Effector memory CD4-positive, alpha-beta T cell (primary cell): ENCODE measurements at regions not wholly inside any gene's neighbourhood (a gene's known extent, or its start where the extent isn't known, plus 50 kb on each side); places are given as distances from the start of the nearest gene placed in this dataset.

Experiments used
- DNase-seq, 3 donors: peaks; one replicate each; pipeline ENCODE4 v3.0.0-alpha.2; 2020
- H3K27ac ChIP-seq: 2 replicates; pipeline ENCODE4 v1.7.0; 2013; ENCODE audit warnings: mild to moderate bottlenecking, low read length, moderate library complexity; ENCODE audit not compliant: insufficient read depth, poor library complexity, severe bottlenecking
- H3K27me3 ChIP-seq: replicated peaks from 2 replicates; pipeline ENCODE4 v1.7.0; 2013; ENCODE audit warnings: mild to moderate bottlenecking, low read length; ENCODE audit not compliant: insufficient read depth, control insufficient read depth, poor library complexity, severe bottlenecking
- H3K36me3 ChIP-seq: 2 replicates; pipeline ENCODE4 v1.7.0; 2013; ENCODE audit warnings: mild to moderate bottlenecking, low read length, moderate library complexity; ENCODE audit not compliant: control insufficient read depth, insufficient read depth
- H3K4me1 ChIP-seq: 2 replicates; pipeline ENCODE4 v1.7.0; 2013; ENCODE audit warnings: low read length, mild to moderate bottlenecking; ENCODE audit not compliant: control insufficient read depth, insufficient read depth, poor library complexity, severe bottlenecking
- H3K4me3 ChIP-seq: 2 replicates; pipeline ENCODE4 v1.7.0; 2013; ENCODE audit warnings: low read length, low read depth, mild to moderate bottlenecking; ENCODE audit not compliant: insufficient read depth, poor library complexity, severe bottlenecking
- H3K9me3 ChIP-seq: 2 replicates; pipeline ENCODE4 v1.7.0; 2013; ENCODE audit warnings: mild to moderate bottlenecking, low read length, moderate library complexity; ENCODE audit not compliant: control insufficient read depth

DNA sequence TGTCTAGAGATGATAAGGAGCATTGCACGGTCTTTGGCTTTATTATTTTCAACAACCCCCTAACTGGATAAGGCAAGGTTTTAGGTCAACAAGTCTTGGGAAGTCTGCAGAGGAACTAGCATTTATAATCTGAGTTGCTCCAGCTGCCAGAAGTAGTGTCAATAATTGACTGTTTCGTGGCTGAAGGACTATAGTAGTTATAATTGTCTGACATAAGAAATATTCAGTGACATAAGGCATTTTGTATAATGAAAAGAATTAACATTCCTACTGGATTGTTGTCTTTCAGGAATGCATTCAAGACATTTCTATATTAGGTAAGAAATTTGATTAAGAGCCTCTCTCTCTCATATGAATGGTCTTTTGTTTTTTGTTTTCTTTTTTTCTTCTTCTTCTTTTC is 136.9 kb upstream of the SGK1 start:
- no peak overlapping the region for H3K4me3 ChIP-seq
- H3K4me1 ChIP-seq = peaks cover 5% of the 10 kb centered on the region
- DNase-seq = no peak
- H3K27ac ChIP-seq = no peak overlapping the region
- no peaks in the 10 kb centered on the region for H3K36me3 ChIP-seq
- H3K27me3 ChIP-seq = no peaks in the 10 kb centered on the region
- H3K9me3 ChIP-seq = no peaks in the 10 kb centered on the region

DNA sequence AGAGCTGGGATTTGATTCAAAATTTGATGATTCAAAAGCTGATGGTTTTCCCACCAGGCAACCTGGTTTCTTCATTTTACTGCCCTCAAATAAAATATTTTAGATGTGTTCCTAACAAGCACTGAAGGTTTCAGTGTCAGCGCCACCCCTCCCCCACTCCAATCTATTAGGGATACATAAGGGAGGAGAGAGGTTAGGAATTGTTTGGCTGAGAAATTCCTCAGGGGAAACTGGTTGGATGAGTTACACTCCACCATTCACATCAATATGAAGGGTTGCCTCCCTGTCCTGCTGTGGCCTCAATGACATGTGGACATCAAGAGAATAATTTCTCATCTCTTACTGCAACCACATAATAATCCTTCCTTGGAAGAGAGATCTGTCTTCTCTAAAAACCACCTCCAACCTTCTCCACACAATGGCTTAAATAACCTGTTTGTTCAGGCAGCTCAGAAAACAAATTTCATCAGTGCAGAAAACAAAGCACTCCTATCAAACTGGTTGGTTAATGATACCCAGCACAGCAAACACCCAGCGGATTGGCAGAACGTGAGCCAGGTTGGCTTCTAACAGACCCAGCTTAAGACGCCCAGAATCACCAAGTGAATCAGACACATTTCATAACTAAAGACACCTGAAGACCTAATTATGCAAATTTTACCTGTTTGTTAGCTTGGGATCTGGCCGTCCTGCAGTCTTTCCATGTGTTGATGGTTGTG is 136.0 kb upstream of the SGK1 start:
- Histone ChIP-seq H3K27ac (no peak overlapping the region), H3K36me3 (no peaks in the 10 kb centered on the region), H3K4me3 (no peak overlapping the region), H3K27me3 (no peaks in the 10 kb centered on the region), H3K4me1 (peaks cover 5% of the 10 kb centered on the region), H3K9me3 (no peaks in the 10 kb centered on the region)
- DNase-seq = no peak

DNA sequence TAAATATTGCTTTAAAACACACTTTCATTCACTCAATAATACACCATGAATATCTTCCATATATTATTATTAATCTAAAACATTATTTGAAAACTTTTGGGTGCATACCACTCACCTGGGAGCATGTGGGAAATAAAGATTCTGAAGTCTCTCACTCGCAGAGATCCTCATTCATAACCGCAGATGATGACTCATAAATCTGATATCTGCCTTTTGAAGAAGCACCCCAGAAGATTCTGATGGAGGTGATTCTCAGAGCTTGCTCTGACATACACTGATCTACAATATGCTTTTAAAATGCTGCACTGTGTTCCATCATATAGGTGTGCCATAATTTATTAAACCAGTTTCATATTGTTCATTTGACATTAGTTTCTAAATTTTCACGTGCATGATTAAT is 135.0 kb upstream of the SGK1 start:
- no peaks in the 10 kb centered on the region for H3K27me3 ChIP-seq
- peaks cover 5% of the 10 kb centered on the region for H3K4me1 ChIP-seq
- DNase-seq = no peak
- H3K27ac ChIP-seq = no peak overlapping the region
- no peaks in the 10 kb centered on the region for H3K9me3 ChIP-seq
- no peaks in the 10 kb centered on the region for H3K36me3 ChIP-seq
- H3K4me3 ChIP-seq = no peak overlapping the region

DNA sequence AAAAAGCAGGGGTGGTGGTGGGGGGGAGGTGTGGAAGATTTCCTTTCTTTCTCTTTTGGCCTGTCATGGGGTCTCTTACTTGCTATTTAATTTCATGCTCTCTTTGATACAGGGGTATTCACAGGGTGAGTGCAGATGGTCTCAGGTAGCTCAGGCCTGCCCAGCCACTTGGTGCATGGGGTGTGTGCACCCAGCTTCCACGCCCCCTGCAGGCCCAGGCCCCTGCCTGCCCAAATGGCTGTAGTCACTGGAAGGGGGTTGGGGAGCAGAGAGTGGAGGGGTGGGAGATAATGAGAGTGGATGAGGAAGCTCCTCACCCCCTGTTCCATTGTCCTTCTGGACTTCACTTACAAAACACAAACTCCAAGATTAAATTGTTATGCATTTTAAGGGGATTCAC is 133.6 kb upstream of the SGK1 start:
- Histone ChIP-seq H3K4me1 (peaks cover 5% of the 10 kb centered on the region), H3K27ac (no peak overlapping the region), H3K27me3 (no peaks in the 10 kb centered on the region), H3K9me3 (no peaks in the 10 kb centered on the region), H3K36me3 (no peaks in the 10 kb centered on the region), H3K4me3 (no peak overlapping the region)
- no peak for DNase-seq

DNA sequence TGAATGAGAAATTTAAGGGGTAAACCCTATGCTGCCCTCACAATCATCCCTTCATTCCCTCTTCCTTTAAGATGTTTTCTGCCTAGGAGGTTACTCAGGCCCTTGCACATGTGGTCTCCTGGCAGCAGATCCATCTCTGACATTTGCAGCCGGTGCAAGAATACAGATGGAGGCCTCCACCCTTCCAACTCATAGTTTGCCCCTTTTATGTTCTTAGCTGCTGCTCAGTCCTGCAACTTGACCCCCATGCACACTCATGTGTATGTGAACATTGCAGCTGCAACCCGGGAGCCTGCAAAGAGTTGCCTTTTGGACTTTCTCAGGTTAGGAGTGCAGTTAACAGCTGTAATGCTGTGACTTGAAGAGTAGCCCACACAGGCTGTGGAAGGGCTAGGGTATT is 131.9 kb upstream of the SGK1 start:
- H3K36me3 ChIP-seq = no peaks in the 10 kb centered on the region
- DNase-seq = no peak
- H3K9me3 ChIP-seq = no peaks in the 10 kb centered on the region
- no peaks in the 10 kb centered on the region for H3K4me1 ChIP-seq
- no peak overlapping the region for H3K27ac ChIP-seq
- H3K4me3 ChIP-seq = no peak overlapping the region
- H3K27me3 ChIP-seq = no peaks in the 10 kb centered on the region

GRCh38 chr6:134449004-134449403 is 131.1 kb upstream of the SGK1 start:
- H3K9me3 ChIP-seq = no peaks in the 10 kb centered on the region
- H3K4me3 ChIP-seq = no peak overlapping the region
- no peaks in the 10 kb centered on the region for H3K4me1 ChIP-seq
- no peak for DNase-seq
- no peaks in the 10 kb centered on the region for H3K36me3 ChIP-seq
- no peaks in the 10 kb centered on the region for H3K27me3 ChIP-seq
- no peak overlapping the region for H3K27ac ChIP-seq

DNA sequence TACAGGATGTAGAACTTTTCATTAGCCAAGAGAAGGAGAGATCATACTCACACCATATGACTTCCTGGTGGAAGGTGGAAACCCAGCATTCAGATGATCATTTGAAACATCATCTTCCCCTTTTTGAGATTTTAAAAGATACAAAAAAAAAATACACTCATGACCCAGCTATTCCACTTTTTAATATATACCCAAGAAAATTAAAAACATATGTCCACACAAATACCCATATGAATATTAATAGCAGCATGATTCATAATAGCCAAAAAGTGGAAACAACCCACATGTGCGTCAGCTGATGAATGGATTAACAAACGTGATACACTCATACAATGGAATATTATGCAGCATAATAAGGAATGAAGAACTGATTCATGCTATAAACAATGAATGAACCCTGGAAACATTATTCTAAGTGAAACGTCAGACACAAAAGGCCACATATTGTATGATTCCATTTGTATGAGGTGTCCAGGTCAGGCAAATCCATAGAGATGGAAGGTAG is 130.0 kb upstream of the SGK1 start:
- Histone ChIP-seq H3K27me3 (no peaks in the 10 kb centered on the region), H3K4me3 (no peak overlapping the region), H3K27ac (no peak overlapping the region), H3K36me3 (no peaks in the 10 kb centered on the region), H3K4me1 (no peaks in the 10 kb centered on the region), H3K9me3 (no peaks in the 10 kb centered on the region)
- DNase-seq = no peak

DNA sequence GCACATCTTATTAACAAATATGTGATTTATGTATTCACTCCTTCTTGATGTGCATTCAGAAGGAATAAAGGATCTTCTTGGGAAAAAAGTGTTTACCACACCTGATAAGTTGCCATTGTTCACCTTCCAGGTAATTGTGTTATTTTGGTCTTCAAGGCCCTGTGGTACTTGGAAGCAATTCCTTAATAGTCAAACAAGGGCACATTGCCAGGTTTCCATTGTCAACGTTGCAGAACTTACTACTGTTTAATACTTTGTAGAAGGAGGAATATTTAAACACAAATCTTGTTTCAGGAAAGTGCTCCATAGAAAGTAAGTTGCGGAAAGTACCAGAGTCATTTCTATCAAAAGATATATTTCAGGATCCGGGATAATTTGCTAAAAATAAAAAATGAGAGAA is 129.5 kb upstream of the SGK1 start:
- H3K9me3 ChIP-seq = no peaks in the 10 kb centered on the region
- H3K27me3 ChIP-seq = no peaks in the 10 kb centered on the region
- no peaks in the 10 kb centered on the region for H3K36me3 ChIP-seq
- H3K4me1 ChIP-seq = no peaks in the 10 kb centered on the region
- no peak overlapping the region for H3K27ac ChIP-seq
- no peak for DNase-seq
- H3K4me3 ChIP-seq = no peak overlapping the region

DNA sequence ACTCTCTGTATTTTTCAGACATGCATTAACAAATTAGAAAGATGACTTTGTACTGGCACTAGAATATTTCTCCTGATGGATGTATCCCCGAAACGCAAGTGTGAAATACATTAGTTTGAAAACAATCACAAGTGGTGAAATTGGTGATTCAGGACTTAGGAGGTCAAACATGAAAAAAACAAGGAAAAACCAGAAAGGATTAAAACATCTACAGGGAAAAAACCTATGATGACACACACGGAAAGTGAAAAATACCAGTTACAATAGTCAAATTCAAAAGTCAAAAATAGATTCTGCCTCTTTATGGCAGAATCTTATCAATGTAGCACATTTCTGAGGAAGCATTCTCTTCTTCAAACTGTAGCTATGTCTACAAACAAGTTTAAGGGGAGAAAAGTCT is 129.0 kb upstream of the SGK1 start:
- Histone ChIP-seq H3K27ac (no peak overlapping the region), H3K4me1 (no peaks in the 10 kb centered on the region)

DNA sequence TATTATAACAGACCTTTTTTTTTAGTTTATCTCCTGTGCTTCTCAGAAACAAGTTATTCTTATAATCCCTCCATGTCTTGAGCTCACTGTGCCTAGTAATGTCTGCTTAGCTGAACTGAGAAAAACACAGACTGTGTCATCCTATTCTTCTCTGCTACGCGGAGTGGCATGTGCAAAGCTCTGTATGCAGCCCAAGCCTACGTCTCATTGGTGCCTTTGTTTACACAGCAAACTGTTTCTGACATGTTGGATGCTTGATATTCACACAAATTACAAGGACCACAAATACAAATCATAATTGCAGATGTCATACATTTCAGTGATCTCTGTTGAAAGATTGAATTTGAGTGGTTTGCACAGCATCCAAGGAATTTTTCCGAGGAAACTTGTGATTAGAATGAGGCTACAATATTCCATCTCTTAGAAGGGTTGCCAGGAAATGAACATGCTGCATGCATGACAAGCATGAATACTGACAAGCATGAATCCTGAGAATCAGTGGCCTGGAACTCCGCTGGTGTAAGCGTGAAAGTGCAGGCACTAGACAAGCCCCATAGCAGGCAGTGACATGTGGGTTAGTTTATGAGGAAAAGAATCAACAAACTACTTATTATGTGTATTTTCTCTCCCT is 128.4 kb upstream of the SGK1 start:
- Histone ChIP-seq H3K36me3 (no peaks in the 10 kb centered on the region), H3K27me3 (no peaks in the 10 kb centered on the region), H3K9me3 (no peaks in the 10 kb centered on the region), H3K27ac (no peak overlapping the region), H3K4me1 (no peaks in the 10 kb centered on the region), H3K4me3 (no peak overlapping the region)
- DNase-seq = no peak

More for the DNA sequence above, 129.0 kb upstream of the SGK1 start:
- H3K4me3 ChIP-seq = no peak overlapping the region
- H3K36me3 ChIP-seq = no peaks in the 10 kb centered on the region
- H3K9me3 ChIP-seq = no peaks in the 10 kb centered on the region
- DNase-seq = no peak
- no peaks in the 10 kb centered on the region for H3K27me3 ChIP-seq
